GM19468 (cell line): ENCODE measurements at regions not wholly inside any gene's neighbourhood (a gene's known extent, or its start where the extent isn't known, plus 50 kb on each side); places are given as distances from the start of the nearest gene placed in this dataset.

Source experiments
- ATAC-seq: cut with Tn5 transposase; IDR thresholded peaks from one replicate; pipeline ENCODE4 v1.9.1; 2021; ENCODE audit warnings: mild to moderate bottlenecking, moderate library complexity, moderate number of reproducible peaks; ENCODE audit not compliant: unreplicated experiment; ENCODE audit errors: extremely low read depth

GRCh38 chr3:102200126-102200525 lies 234.7 kb upstream of the ZPLD1 start:
- no peak for ATAC-seq

- no peak for ATAC-seq
Observed at GRCh38 chr3:102200560-102200959, 234.3 kb upstream of the ZPLD1 start.

- ATAC-seq, result no peak
Observed at GRCh38 chr3:102205647-102206046, 229.2 kb upstream of the ZPLD1 start.

- no peak for ATAC-seq
Observed at GRCh38 chr3:102206511-102207031, 228.2 kb upstream of the ZPLD1 start.

- no peak for ATAC-seq
Observed at GRCh38 chr3:102207151-102207571, 227.7 kb upstream of the ZPLD1 start.

- no peak for ATAC-seq
Observed at GRCh38 chr3:102215166-102215565, 219.6 kb upstream of the ZPLD1 start.

- no peak for ATAC-seq
Observed at GRCh38 chr3:102223132-102223531, 211.7 kb upstream of the ZPLD1 start.

GRCh38 chr3:102224171-102224570 lies 210.6 kb upstream of the ZPLD1 start:
- ATAC-seq, result no peak

GRCh38 chr3:102225005-102225404 lies 209.8 kb upstream of the ZPLD1 start:
- no peak for ATAC-seq

GRCh38 chr3:102225407-102226132 lies 209.2 kb upstream of the ZPLD1 start:
- ATAC-seq, result no peak

GRCh38 chr3:102226463-102226862 lies 208.4 kb upstream of the ZPLD1 start:
- ATAC-seq, result no peak

GRCh38 chr3:102229062-102229655 lies 205.7 kb upstream of the ZPLD1 start:
- no peak for ATAC-seq

- no peak for ATAC-seq
Observed at GRCh38 chr3:102230057-102230456, 204.8 kb upstream of the ZPLD1 start.

GRCh38 chr3:102233881-102234280 lies 200.9 kb upstream of the ZPLD1 start:
- ATAC-seq, result peak; percentile 93

- ATAC-seq, result no peak
Observed at GRCh38 chr3:102235679-102236078, 199.1 kb upstream of the ZPLD1 start.

- no peak for ATAC-seq
Observed at GRCh38 chr3:102237181-102237580, 197.6 kb upstream of the ZPLD1 start.

- no peak for ATAC-seq
Observed at GRCh38 chr3:102237838-102238237, 197.0 kb upstream of the ZPLD1 start.

GRCh38 chr3:102238362-102238761 lies 196.5 kb upstream of the ZPLD1 start:
- ATAC-seq, result no peak

- no peak for ATAC-seq
Observed at GRCh38 chr3:102240720-102241119, 194.1 kb upstream of the ZPLD1 start.

GRCh38 chr3:102248981-102249705 lies 185.7 kb upstream of the ZPLD1 start:
- no peak for ATAC-seq

- no peak for ATAC-seq
Observed at GRCh38 chr3:102255736-102256135, 179.1 kb upstream of the ZPLD1 start.
